MM.1S (cell line): ENCODE measurements at regions not wholly inside any gene's neighbourhood (a gene's known extent, or its start where the extent isn't known, plus 50 kb on each side); places are given as distances from the start of the nearest gene placed in this dataset.

Experiments used
- CTCF ChIP-seq: fragments of 300-600 bp; sonication (generic); IDR thresholded peaks from 2 replicates; pipeline ENCODE4 v1.5.1; 2016; ENCODE audit warnings: antibody characterized with exemption, low read length, mixed read lengths
- EZH2 ChIP-seq: fragments of 300-600 bp; sonication (generic); optimal IDR thresholded peaks from 2 replicates; pipeline ENCODE3; 2017; ENCODE audit warnings: low read depth, mild to moderate bottlenecking, antibody characterized with exemption, low read length, mixed read lengths
- EZH2phosphoT487 ChIP-seq: fragments of 300-600 bp; sonication (generic); IDR thresholded peaks from 2 replicates; pipeline ENCODE4 v1.6.1; 2018; ENCODE audit warnings: antibody characterized with exemption, low read length

- TF ChIP-seq CTCF (no peak), EZH2 (no peak), EZH2phosphoT487 (no peak)
These were observed 928.0 kb upstream of the SOX9 start for GRCh38 chr17:71192848-71193247.
